Endothelial cell of umbilical vein (primary cell): ENCODE measurements at regions not wholly inside any gene's neighbourhood (a gene's known extent, or its start where the extent isn't known, plus 50 kb on each side); places are given as distances from the start of the nearest gene placed in this dataset.

Experiments
- BruUV-seq: library from RNA; stranded (reverse); fragments of 400-500 nt; replicated peaks from 2 replicates; lab custom pipeline; 2021; lab: Mats Ljungman, UMichigan
- CTCF ChIA-PET: fragments of 300-600, 350-600 bp; sonication (Branson Sonifier 250); formaldehyde crosslinking; loops from one replicate; lab custom pipeline; 2021; ENCODE audit warnings: antibody characterized with exemption, inconsistent platforms; lab: Charles Lee
- POLR2A ChIA-PET: fragments of 300-600, 350-600 bp; sonication (Branson Sonifier 250); formaldehyde crosslinking; loops from one replicate; lab custom pipeline; 2021; ENCODE audit warnings: antibody characterized with exemption, inconsistent platforms; lab: Charles Lee
- DNase-seq: peaks from one replicate; pipeline ENCODE4 v3.0.0-alpha.2; 2011; ENCODE audit warnings: low read depth, low spot score
- FAIRE-seq: peaks from 2 replicates; lab custom pipeline; 2011; peaks lifted over from hg19 to GRCh38; lab: Jason Lieb, UNC
- H2AFZ ChIP-seq: 2 replicates; pipeline ENCODE4 v1.6.0; 2012; ENCODE audit warnings: low read depth, low read length, control low read depth, inconsistent platforms
- H3K27ac ChIP-seq: 2 replicates; pipeline ENCODE4 v1.5.1; 2011; ENCODE audit warnings: low read depth, mild to moderate bottlenecking, control low read depth, low read length, moderate library complexity; ENCODE audit not compliant: insufficient read depth
- H3K27me3 ChIP-seq, 2 experiments: 2 replicates each; pipeline versions ENCODE4 v1.6.0 to v1.6.1; 2011; ENCODE audit warnings: low read length in 2 of 2, mixed read lengths in 1 of 2; ENCODE audit not compliant: control insufficient read depth in 2 of 2, insufficient read depth in 2 of 2
- H3K36me3 ChIP-seq, 2 experiments: 2 replicates in 1 of 2; 3 replicates in 1 of 2; pipeline ENCODE4 v1.5.1; 2011; ENCODE audit warnings: low read length in 2 of 2, mild to moderate bottlenecking in 1 of 2, moderate library complexity in 1 of 2; ENCODE audit not compliant: control insufficient read depth in 2 of 2, insufficient read depth in 2 of 2; ENCODE audit errors: extremely low read depth in 1 of 2
- H3K4me1 ChIP-seq: 3 replicates; pipeline ENCODE4 v1.5.1; 2011; ENCODE audit warnings: mild to moderate bottlenecking, low read length; ENCODE audit not compliant: control insufficient read depth, insufficient read depth; ENCODE audit errors: extremely low read depth
- H3K4me2 ChIP-seq: 2 replicates; pipeline ENCODE4 v1.6.1; 2011; ENCODE audit warnings: low read length, control low read depth, mixed read lengths; ENCODE audit not compliant: insufficient read depth
- H3K4me3 ChIP-seq, 3 experiments: fragments of 200-600 bp in 1 of 3; sonication (generic), shearing (Covaris generic) in 1 of 3; replicated peaks in 1 of 3; 2 replicates each; pipeline ENCODE4 v1.5.1; 2011 to 2016; ENCODE audit warnings: control low read depth in 3 of 3, low read length in 3 of 3, mild to moderate bottlenecking in 2 of 3, inconsistent platforms in 1 of 3, low read depth in 1 of 3, moderate library complexity in 1 of 3; ENCODE audit not compliant: insufficient read depth in 1 of 3
- H3K79me2 ChIP-seq: 2 replicates; pipeline ENCODE4 v1.6.0; 2012; ENCODE audit warnings: low read length, inconsistent platforms; ENCODE audit not compliant: control insufficient read depth, insufficient read depth
- H3K9ac ChIP-seq: replicated peaks from 2 replicates; pipeline ENCODE3; 2011; ENCODE audit warnings: low read length, control low read depth; ENCODE audit not compliant: insufficient read depth; ENCODE audit errors: extremely low read depth
- H3K9me1 ChIP-seq: replicated peaks from 3 replicates; pipeline ENCODE4 v1.6.0; 2011; ENCODE audit warnings: mild to moderate bottlenecking, low read length; ENCODE audit not compliant: control insufficient read depth, insufficient read depth; ENCODE audit errors: extremely low read depth
- H3K9me3 ChIP-seq: replicated peaks from 2 replicates; pipeline ENCODE4 v1.5.1; 2012; ENCODE audit warnings: low read length, inconsistent platforms; ENCODE audit not compliant: control insufficient read depth, insufficient read depth
- H4K20me1 ChIP-seq: replicated peaks from 2 replicates; pipeline ENCODE3; 2011; ENCODE audit warnings: mild to moderate bottlenecking, low read length; ENCODE audit not compliant: control insufficient read depth, insufficient read depth; ENCODE audit errors: extremely low read depth
- EZH2 ChIP-seq: IDR thresholded peaks from 2 replicates; pipeline ENCODE4 v1.6.1; 2012; ENCODE audit warnings: borderline replicate concordance, low read depth, mild to moderate bottlenecking, moderate library complexity, low read length, inconsistent platforms; ENCODE audit not compliant: severe bottlenecking
- GATA2 ChIP-seq: IDR thresholded peaks from 2 replicates; pipeline ENCODE4 v1.7.0; 2011; ENCODE audit warnings: low read depth, mild to moderate bottlenecking, moderate library complexity, mixed read lengths, low read length; ENCODE audit not compliant: insufficient read length, insufficient read depth
- JUN ChIP-seq: IDR thresholded peaks from 2 replicates; pipeline ENCODE4 v1.6.1; 2011; ENCODE audit warnings: borderline replicate concordance, low read depth; ENCODE audit not compliant: insufficient read length, insufficient read depth
- MYC ChIP-seq: IDR thresholded peaks from one replicate; pipeline ENCODE4 v1.6.1; 2011; ENCODE audit warnings: mild to moderate bottlenecking, low read depth, low read length
- POLR2AphosphoS5 ChIP-seq: IDR thresholded peaks from 2 replicates; pipeline ENCODE4 v1.6.1; 2012; ENCODE audit warnings: low read depth, mild to moderate bottlenecking, control low read depth, low read length, moderate library complexity; ENCODE audit not compliant: insufficient read depth
- dilution Hi-C: fragments of 300-500 bp; cut with MboI; formaldehyde crosslinking; loops from one replicate; pipeline ENCODE4 v1.15.0; 2019; ENCODE audit warnings: low sequenced_read_pairs; ENCODE audit not compliant: extremely low pct_ligation_motif_present
- intact Hi-C: fragments of 100-400 bp; cut with micrococcal nuclease; formaldehyde crosslinking; loops from one replicate; pipeline ENCODE4 v1.10.0; 2022
- TF ChIP-seq, protein P1 (sequence below), 2 donors: IDR thresholded peaks; 1 replicate in 1 of 2; 2 replicates in 1 of 2; pipeline ENCODE4 v1.5.1; 2011; ENCODE audit warnings: low read length in 2 of 2, mild to moderate bottlenecking in 2 of 2, moderate library complexity in 2 of 2, control low read depth in 1 of 2, inconsistent platforms in 1 of 2, low read depth in 1 of 2; ENCODE audit not compliant: insufficient read depth in 1 of 2; ENCODE audit errors: extremely low read depth in 1 of 2
- TF ChIP-seq, protein P2 (sequence below): IDR thresholded peaks from 2 replicates; pipeline ENCODE4 v1.6.1; 2011; ENCODE audit not compliant: insufficient read depth, insufficient read length

DNA sequence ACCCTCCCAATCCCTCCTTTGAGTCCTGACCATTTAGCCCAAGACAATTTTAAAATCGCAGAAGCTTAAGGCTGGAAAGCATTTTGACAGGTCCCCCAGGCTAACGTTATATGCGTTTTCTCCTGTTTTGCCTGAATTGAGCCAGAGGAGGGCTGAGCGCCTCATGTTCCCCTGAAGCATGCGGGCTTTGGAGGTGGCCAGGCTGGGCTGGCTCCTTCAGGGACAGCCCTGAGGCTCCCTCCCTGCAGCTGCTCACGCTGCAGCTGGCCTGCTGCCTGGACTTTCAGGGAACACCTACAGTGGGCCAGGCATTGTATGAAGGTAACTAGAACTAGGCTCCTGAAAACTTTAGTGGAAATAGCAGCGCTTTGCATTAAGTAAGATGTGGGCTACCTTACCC lies 179.2 kb downstream of the ACKR3 start:
- Histone ChIP-seq H3K27me3 (no peaks in the 10 kb centered on the region), H3K9me3 (no peaks in the 10 kb centered on the region), H2AFZ (peak overlapping the region; percentile 42), H4K20me1 (no peaks in the 10 kb centered on the region), H3K27ac (no peak overlapping the region), H3K4me1 (peaks cover 18% of the 10 kb centered on the region), H3K4me2 (peak overlapping the region; percentile 19), H3K9me1 (no peaks in the 10 kb centered on the region), H3K9ac (no peak overlapping the region), H3K36me3 (no peaks in the 10 kb centered on the region), H3K4me3 (no peak overlapping the region), H3K79me2 (no peaks in the 10 kb centered on the region)
- BruUV-seq = no TSS peak
- POLR2A ChIA-PET = no interaction called here
- intact Hi-C loops = loop anchor here (2.0 to 5.0 kb wide), 2 partner anchors 138 to 278 kb away; no protein-coding TSS in a partner anchor
- TF ChIP-seq EZH2 (no peak), MYC (no peak), GATA2 (no peak), POLR2AphosphoS5 (no peak), JUN (no peak)
- TF ChIP-seq, protein P1, sequence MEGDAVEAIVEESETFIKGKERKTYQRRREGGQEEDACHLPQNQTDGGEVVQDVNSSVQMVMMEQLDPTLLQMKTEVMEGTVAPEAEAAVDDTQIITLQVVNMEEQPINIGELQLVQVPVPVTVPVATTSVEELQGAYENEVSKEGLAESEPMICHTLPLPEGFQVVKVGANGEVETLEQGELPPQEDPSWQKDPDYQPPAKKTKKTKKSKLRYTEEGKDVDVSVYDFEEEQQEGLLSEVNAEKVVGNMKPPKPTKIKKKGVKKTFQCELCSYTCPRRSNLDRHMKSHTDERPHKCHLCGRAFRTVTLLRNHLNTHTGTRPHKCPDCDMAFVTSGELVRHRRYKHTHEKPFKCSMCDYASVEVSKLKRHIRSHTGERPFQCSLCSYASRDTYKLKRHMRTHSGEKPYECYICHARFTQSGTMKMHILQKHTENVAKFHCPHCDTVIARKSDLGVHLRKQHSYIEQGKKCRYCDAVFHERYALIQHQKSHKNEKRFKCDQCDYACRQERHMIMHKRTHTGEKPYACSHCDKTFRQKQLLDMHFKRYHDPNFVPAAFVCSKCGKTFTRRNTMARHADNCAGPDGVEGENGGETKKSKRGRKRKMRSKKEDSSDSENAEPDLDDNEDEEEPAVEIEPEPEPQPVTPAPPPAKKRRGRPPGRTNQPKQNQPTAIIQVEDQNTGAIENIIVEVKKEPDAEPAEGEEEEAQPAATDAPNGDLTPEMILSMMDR (IDR thresholded peaks at IDR 0.05; ENCODE audit: extremely low read depth in 1 of 2, insufficient read depth in 1 of 2, low read depth in 1 of 2, low read length in 2 of 2) = peak in 1 of 2 donors; percentile 1
- TF ChIP-seq, protein P2, sequence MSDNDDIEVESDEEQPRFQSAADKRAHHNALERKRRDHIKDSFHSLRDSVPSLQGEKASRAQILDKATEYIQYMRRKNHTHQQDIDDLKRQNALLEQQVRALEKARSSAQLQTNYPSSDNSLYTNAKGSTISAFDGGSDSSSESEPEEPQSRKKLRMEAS = no peak
- dilution Hi-C loops = no loop called here
- FAIRE-seq (peak; percentile 43), DNase-seq (peak; percentile 44)
- CTCF ChIA-PET = interaction anchor here (1.2 kb wide), 1 partner anchor 141 kb away, joined by 3 read pairs; no protein-coding TSS in a partner anchor
